T-helper 17 cell (primary cell): ENCODE measurements at regions not wholly inside any gene's neighbourhood (a gene's known extent, or its start where the extent isn't known, plus 50 kb on each side); places are given as distances from the start of the nearest gene placed in this dataset.
"Not testable (repeated sequence)": the region's sequence is repeated elsewhere in the genome, so short reads cannot be mapped to it uniquely, and the experiment has no call there.

Source experiments
- ATAC-seq: fragments of 150-1000 bp; cut with Tn5 transposase; 2 replicates; pipeline ENCODE4 v1.10.0; 2021; ENCODE audit warnings: mild to moderate bottlenecking, moderate library complexity
- DNase-seq, 3 donors: peaks; one replicate each; pipeline versions ENCODE4 v3.0.0 to v3.0.0-alpha.2; 2020 to 2021
- H3K9me3 ChIP-seq: one replicate; pipeline ENCODE4 v1.7.0; 2013; ENCODE audit warnings: low read length, mild to moderate bottlenecking; ENCODE audit not compliant: control insufficient read depth, poor library complexity, severe bottlenecking
- H3K27ac Mint-ChIP-seq: one replicate; pipeline ENCODE4 v1.8.0; 2022; ENCODE audit warnings: mild to moderate bottlenecking, moderate library complexity, mixed read lengths
- H3K27me3 Mint-ChIP-seq: one replicate; pipeline ENCODE4 v1.8.0; 2022; ENCODE audit warnings: mixed read lengths
- H3K36me3 Mint-ChIP-seq: one replicate; pipeline ENCODE4 v1.8.0; 2022; ENCODE audit warnings: low read depth, mixed read lengths
- H3K4me1 Mint-ChIP-seq: one replicate; pipeline ENCODE4 v1.8.0; 2022; ENCODE audit warnings: mild to moderate bottlenecking, mixed read lengths
- H3K4me3 Mint-ChIP-seq: one replicate; pipeline ENCODE4 v1.8.0; 2022; ENCODE audit warnings: mild to moderate bottlenecking, moderate library complexity, mixed read lengths

DNA sequence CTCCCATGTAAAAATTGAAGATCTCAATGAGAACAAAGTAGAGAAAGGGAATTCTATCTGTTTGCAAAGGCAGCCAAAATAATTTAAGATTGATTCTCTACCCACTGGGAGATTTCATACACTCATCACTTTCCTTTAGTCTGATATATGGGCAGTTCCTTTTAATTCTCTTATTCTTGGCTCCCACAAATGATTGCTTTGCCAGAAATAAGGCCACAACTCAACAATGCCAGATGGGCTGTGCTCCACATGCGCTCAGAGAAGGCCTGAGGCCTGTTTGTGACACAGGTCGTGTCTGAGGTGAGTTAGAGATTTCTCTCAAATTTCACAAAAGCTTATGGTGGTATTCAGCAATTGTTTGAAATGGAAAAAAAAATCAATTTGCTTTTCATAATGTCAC lies 501.9 kb upstream of the SEMA3D start:
- no peak overlapping the region for H3K4me3 Mint-ChIP-seq
- H3K27ac Mint-ChIP-seq = no peak overlapping the region
- no peaks in the 10 kb centered on the region for H3K36me3 Mint-ChIP-seq
- H3K9me3 ChIP-seq = no peaks in the 10 kb centered on the region
- ATAC-seq (no peak), DNase-seq (no peak)
- no peaks in the 10 kb centered on the region for H3K4me1 Mint-ChIP-seq
- H3K27me3 Mint-ChIP-seq = no peaks in the 10 kb centered on the region

DNA sequence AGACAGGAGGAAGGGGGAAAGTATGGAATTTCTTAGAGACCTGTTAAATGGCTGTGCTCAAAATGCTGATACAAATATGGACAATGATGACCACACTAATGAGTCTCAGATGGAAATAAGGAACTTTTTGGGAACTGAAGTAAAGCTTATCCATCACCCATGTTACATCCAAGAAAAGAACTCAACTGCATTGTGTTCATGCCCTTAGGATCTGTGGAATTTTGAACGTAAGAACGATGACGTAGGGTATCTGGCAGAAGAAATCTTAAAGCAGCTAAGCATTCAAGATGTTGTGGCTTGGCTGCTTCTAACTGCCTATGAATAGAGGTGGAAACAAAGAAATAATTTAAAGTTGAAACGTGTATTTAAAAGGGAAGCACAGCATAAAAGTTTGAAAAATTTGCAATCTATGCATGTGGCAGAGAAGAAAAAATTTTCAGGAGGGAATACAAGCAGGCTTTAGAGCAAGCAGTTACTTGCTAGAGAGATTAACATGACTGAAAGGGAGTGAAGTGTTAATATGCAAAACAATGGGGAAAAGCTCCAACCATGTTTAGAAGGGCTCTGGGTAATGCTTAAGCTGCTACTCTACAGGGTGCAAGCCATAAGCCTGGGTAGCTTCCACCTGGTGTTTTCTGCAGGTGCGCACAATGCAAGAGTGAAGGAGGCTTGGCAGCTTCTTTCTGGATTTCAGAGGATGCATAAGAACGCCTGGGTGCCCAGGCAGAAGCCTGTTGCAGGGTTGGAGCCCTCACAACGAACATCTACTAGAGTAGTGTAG lies 499.7 kb upstream of the SEMA3D start:
- DNase-seq (no peak), ATAC-seq (no peak)
- no peak overlapping the region for H3K4me3 Mint-ChIP-seq
- no peaks in the 10 kb centered on the region for H3K36me3 Mint-ChIP-seq
- H3K27ac Mint-ChIP-seq = no peak overlapping the region
- no peaks in the 10 kb centered on the region for H3K9me3 ChIP-seq
- H3K4me1 Mint-ChIP-seq = no peaks in the 10 kb centered on the region
- H3K27me3 Mint-ChIP-seq = no peaks in the 10 kb centered on the region

DNA sequence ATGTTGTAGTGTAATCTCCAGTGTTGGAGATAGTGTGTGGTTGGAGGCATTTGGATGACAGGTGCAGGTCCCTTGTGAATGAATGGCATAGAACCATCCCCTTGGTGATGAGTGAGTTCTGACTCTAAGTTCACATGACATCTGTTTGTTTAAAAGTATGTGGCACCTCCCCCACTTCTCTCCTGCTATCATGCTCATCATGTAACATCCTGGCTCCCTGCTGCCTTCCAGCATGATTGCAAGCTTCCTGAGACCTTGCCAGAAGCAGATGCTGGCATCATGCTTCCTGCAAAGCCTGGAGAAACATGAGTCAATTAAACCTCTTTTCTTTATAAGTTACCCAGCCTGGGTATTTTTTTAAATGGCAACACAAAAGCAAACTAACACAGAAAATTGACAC lies 499.0 kb upstream of the SEMA3D start:
- no peak overlapping the region for H3K27ac Mint-ChIP-seq
- H3K36me3 Mint-ChIP-seq = no peaks in the 10 kb centered on the region
- H3K4me3 Mint-ChIP-seq = no peak overlapping the region
- no peaks in the 10 kb centered on the region for H3K4me1 Mint-ChIP-seq
- no peaks in the 10 kb centered on the region for H3K27me3 Mint-ChIP-seq
- H3K9me3 ChIP-seq = no peaks in the 10 kb centered on the region
- ATAC-seq = no peak
- DNase-seq = no peak

DNA sequence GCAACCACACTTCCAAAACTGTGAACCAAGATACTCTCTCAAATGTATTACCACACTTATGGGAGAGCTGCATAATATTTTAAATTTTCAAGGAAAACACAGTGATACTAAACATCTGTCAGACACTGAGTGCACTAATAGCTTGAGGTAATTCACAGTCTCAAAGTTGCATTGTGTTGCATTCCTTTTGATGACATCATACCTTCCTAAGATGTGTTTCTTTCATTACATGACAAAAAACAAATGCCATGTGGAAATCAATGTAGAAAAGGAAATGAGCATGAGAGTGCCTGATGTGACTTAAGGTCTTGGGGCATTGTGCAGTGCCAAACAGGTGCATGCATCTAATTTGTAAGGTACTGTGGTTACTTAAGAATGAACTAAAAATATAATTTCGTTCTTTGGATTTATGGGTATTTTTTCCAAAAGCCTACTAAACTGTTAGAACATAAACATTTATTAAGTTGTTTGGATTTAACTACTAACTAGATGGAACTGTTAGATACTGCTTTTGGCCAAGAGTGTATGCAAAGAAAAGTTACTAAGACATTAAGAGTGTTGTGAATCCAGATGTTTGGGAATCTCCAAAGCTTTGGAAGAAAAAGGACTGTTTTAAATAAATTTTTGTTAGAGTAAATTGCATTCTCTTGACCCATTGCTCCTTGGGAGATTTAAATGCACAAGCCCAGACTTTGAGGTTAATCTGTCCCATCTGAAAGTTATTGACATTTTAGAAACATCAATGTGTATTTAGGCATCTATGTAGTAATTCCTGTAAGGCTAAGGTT lies 496.2 kb upstream of the SEMA3D start:
- no peaks in the 10 kb centered on the region for H3K36me3 Mint-ChIP-seq
- no peaks in the 10 kb centered on the region for H3K27me3 Mint-ChIP-seq
- DNase-seq (no peak), ATAC-seq (no peak)
- H3K9me3 ChIP-seq = no peaks in the 10 kb centered on the region
- H3K4me1 Mint-ChIP-seq = no peaks in the 10 kb centered on the region
- H3K4me3 Mint-ChIP-seq = no peak overlapping the region
- H3K27ac Mint-ChIP-seq = no peak overlapping the region

DNA sequence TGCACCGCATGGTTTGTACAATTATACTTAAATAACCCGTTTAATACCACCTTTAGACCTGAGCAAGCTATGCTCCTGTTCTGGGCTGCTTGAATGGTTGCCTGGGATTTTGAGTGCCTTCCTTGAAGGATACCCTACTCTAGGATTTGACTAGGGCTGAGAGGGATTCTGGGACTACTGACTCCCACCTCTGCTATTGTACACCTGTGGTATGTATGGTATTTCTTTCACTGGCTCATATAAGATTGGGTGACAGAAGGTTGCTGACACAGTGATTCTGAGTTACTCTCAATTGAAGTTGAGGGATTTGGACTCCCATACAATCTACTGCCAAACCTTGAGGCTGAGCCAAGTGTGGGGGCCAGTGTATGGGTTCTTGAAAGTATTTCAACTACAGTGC lies 494.4 kb upstream of the SEMA3D start:
- ATAC-seq = no peak
- no peak overlapping the region for H3K4me3 Mint-ChIP-seq
- H3K27me3 Mint-ChIP-seq = no peaks in the 10 kb centered on the region
- H3K9me3 ChIP-seq = no peaks in the 10 kb centered on the region
- no peak for DNase-seq
- H3K36me3 Mint-ChIP-seq = no peaks in the 10 kb centered on the region
- no peaks in the 10 kb centered on the region for H3K4me1 Mint-ChIP-seq
- H3K27ac Mint-ChIP-seq = no peak overlapping the region

DNA sequence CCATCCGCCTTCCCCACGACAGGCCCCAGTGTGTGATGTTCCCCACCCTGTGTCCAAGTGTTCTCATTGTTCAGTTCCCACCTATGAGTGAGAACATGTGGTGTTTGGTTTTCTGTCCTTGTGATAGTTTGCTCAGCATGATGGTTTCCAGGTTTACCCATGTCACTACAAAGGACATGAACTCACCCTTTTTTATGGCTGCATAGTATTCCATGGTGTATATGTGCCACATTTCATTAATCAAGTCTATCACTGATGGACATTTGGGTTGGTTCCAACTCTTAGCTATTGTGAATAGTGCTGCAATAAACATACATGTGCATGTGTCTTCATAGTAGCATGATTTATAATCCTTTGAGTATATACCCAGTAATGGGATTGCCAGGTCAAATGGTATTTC lies 488.2 kb upstream of the SEMA3D start:
- not testable (repeated sequence) for H3K36me3 Mint-ChIP-seq, DNase-seq, ATAC-seq, H3K27me3 Mint-ChIP-seq, H3K27ac Mint-ChIP-seq, H3K4me1 Mint-ChIP-seq, H3K4me3 Mint-ChIP-seq, H3K9me3 ChIP-seq

DNA sequence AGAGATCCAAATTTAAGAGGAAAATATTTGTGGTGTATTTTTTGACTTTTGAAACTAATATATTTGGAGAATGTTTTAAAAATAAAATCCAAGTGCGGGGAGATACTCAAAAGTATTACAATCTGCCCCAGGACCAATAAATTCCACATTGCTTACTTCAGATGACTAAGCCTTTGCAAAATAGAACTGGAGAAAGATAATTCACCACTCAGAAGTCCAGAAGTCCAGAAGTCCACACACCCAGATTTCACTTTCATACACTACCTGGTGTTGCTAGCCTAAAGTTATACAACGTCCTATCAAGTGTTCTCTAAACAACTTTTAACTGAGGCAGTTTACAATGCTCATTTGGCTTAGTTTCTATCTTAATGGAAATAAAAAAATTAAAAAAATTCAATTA lies 487.0 kb upstream of the SEMA3D start:
- no peaks in the 10 kb centered on the region for H3K27me3 Mint-ChIP-seq
- no peaks in the 10 kb centered on the region for H3K9me3 ChIP-seq
- ATAC-seq = no peak

DNA sequence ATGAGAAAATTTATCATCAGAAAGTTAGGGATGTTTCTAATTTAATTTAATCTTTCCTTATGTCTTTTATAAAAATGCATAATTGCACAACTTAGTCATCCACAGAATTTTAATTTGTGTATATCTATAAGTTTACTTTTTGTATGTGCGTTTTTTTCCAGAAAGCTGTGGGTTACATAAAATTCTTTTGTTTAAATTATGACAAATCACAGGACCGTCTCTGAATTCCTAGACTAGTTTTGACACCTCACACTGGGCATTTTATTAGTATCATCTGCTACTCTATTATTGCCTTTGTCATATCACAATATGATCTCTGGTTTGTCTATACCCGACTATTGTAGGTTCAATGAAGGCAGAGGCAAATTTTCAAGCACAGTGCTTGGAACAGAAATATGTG lies 482.4 kb upstream of the SEMA3D start:
- H3K4me1 Mint-ChIP-seq = no peaks in the 10 kb centered on the region
- no peaks in the 10 kb centered on the region for H3K36me3 Mint-ChIP-seq
- H3K9me3 ChIP-seq = no peaks in the 10 kb centered on the region
- H3K27me3 Mint-ChIP-seq = no peaks in the 10 kb centered on the region
- ATAC-seq (no peak), DNase-seq (no peak)
- H3K27ac Mint-ChIP-seq = no peak overlapping the region
- H3K4me3 Mint-ChIP-seq = no peak overlapping the region

More for the DNA sequence above, 487.0 kb upstream of the SEMA3D start:
- Mint-ChIP-seq H3K27ac (no peak overlapping the region), H3K4me3 (no peak overlapping the region), H3K36me3 (no peaks in the 10 kb centered on the region), H3K4me1 (no peaks in the 10 kb centered on the region)
- no peak for DNase-seq

DNA sequence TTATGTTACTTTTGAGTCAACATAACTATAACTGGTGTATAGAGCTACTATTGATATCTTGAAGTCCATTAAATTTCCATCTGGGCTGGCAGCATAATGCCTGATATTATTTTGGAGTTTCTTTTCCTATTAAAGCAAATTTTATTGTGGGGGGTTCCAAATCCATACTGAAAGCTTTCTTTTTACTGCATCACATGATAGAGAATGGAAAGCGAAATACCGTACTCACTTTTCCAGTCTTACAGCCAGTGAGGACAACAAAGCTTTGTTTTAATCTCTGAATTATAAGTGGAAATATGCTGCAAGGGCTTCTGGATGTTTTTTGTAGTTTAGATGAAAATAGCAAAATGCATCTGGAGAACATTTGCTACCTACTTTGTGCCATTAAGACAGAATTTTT lies 477.5 kb upstream of the SEMA3D start:
- DNase-seq = no peak
- no peaks in the 10 kb centered on the region for H3K9me3 ChIP-seq
- no peaks in the 10 kb centered on the region for H3K4me1 Mint-ChIP-seq
- ATAC-seq = no peak
- no peaks in the 10 kb centered on the region for H3K27me3 Mint-ChIP-seq
- no peaks in the 10 kb centered on the region for H3K36me3 Mint-ChIP-seq
- H3K27ac Mint-ChIP-seq = no peak overlapping the region
- no peak overlapping the region for H3K4me3 Mint-ChIP-seq

DNA sequence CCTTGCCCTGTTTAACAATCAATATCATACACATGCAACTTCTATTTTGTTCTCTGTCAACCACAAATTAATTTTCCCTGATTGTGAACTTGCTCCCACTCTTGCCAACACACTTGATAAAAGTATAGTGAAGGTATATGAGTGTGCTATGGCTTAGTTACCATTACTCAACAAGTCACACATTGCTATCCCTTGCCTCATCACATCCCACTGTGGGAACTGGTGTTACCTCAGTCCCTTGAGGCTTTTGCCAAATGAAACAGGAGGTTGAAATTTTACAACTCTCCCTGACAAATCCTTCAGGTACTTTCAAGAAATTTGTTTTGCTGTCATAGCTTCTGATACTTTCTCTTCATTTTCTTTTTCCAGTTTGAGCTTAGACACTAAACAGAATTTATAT lies 472.5 kb upstream of the SEMA3D start:
- H3K27me3 Mint-ChIP-seq = no peaks in the 10 kb centered on the region
- H3K4me3 Mint-ChIP-seq = no peak overlapping the region
- ATAC-seq (no peak), DNase-seq (no peak)
- H3K36me3 Mint-ChIP-seq = no peaks in the 10 kb centered on the region
- no peak overlapping the region for H3K27ac Mint-ChIP-seq
- no peaks in the 10 kb centered on the region for H3K9me3 ChIP-seq
- H3K4me1 Mint-ChIP-seq = no peaks in the 10 kb centered on the region

DNA sequence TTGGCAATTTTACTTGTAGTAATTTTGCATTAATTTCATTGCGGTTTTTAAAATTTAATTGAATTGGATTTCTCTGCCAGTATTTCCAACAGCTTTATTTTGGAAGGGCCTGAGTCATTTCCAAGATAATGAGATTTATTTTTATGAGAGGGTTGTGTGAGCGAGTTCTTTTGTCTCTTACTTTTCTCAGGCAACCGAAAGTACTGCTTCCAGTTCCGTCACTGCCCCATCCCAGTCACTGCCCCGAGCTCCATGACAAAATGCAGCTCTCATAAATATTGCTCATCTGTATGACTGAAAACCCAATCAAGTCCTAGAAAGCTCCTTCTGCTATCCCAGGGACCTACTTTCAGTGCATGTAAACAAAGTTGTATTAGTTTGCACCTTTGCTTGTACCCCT lies 468.4 kb upstream of the SEMA3D start:
- Mint-ChIP-seq H3K4me1 (no peaks in the 10 kb centered on the region), H3K36me3 (no peaks in the 10 kb centered on the region), H3K27ac (no peak overlapping the region), H3K27me3 (no peaks in the 10 kb centered on the region), H3K4me3 (no peak overlapping the region)
- H3K9me3 ChIP-seq = no peaks in the 10 kb centered on the region
- DNase-seq (no peak), ATAC-seq (no peak)

DNA sequence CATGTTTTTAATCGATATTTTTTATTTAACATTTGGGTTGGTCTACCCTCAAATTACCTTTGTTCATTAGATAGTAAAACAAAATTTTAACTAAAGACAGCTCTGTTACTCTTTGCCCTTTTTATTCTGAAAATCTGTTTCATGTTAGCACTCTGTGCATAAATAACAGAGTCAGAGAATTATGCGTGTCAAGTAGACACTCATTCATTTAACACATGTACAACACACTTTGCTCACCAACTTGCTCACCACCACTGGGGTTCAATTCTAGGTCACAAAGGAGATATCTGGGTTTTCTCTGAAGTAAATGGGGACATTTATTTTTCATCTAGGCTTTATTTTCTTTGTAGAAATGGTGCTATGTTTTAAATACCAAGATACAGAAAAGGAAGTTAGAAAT lies 457.4 kb upstream of the SEMA3D start:
- DNase-seq (no peak), ATAC-seq (no peak)
- no peak overlapping the region for H3K4me3 Mint-ChIP-seq
- H3K9me3 ChIP-seq = no peaks in the 10 kb centered on the region
- H3K27ac Mint-ChIP-seq = no peak overlapping the region
- H3K27me3 Mint-ChIP-seq = no peaks in the 10 kb centered on the region
- H3K4me1 Mint-ChIP-seq = no peaks in the 10 kb centered on the region
- no peaks in the 10 kb centered on the region for H3K36me3 Mint-ChIP-seq

DNA sequence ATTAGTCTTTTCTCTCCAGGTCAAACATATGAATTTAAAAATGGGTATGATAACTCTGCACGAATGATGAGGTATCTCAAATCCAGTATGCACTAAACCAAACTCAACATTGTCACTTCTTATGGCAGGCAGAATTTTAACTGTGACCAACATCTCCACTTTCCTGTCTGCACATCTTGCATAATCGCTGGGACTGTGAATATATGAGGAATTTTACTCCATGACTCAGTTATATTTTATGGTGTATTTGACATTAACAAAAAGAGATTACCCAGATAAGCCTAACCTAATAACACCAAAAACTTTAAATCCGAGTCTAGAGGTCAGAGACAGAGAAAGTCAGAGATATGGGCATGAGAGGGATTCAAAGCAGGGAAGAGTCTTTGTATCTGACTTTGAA lies 454.5 kb upstream of the SEMA3D start:
- Mint-ChIP-seq H3K27me3 (no peaks in the 10 kb centered on the region), H3K36me3 (no peaks in the 10 kb centered on the region), H3K4me3 (no peak overlapping the region), H3K27ac (no peak overlapping the region), H3K4me1 (no peaks in the 10 kb centered on the region)
- no peaks in the 10 kb centered on the region for H3K9me3 ChIP-seq
- ATAC-seq (no peak), DNase-seq (no peak)

DNA sequence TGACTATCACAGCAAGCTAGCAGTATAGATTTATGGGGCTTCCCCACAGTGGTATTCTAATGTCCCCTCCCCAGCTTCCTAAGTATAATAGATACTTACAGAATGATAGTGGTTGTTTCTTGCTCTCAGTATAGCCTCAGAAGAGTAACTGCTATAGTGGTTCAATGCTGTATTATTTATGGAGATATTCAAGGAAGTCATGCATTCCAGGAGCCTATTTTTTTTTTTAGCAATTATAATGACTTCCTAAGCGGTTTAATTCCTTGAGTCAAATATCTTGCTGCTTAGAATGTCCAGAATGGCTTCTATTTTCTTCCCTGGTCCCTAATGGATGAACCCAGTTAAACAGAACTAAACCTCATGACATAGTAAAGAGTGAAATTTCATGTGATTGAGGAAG lies 451.5 kb upstream of the SEMA3D start:
- no peaks in the 10 kb centered on the region for H3K9me3 ChIP-seq
- ATAC-seq (no peak), DNase-seq (no peak)
- Mint-ChIP-seq H3K27me3 (no peaks in the 10 kb centered on the region), H3K27ac (no peak overlapping the region), H3K4me3 (no peak overlapping the region), H3K36me3 (no peaks in the 10 kb centered on the region), H3K4me1 (no peaks in the 10 kb centered on the region)
